ENCODE measurements at regions not wholly inside any gene's neighbourhood (a gene's known extent, or its start where the extent isn't known, plus 50 kb on each side); places are given as distances from the start of the nearest gene placed in this dataset.
"Not testable (repeated sequence)": the region's sequence is repeated elsewhere in the genome, so short reads cannot be mapped to it uniquely, and the experiment has no call there.

- DNase-seq = no peak
These were observed 53.1 kb upstream of the STK39 start for GRCh38 chr2:168300460-168300859.

- no peak for DNase-seq
These were observed 56.8 kb upstream of the STK39 start for GRCh38 chr2:168304024-168304681.

- DNase-seq = no peak
These were observed 60.0 kb upstream of the STK39 start for GRCh38 chr2:168307379-168307778.

- DNase-seq = no peak
These were observed 63.2 kb upstream of the STK39 start for GRCh38 chr2:168310580-168310979.

- peak; percentile 42 for DNase-seq
These were observed 64.0 kb upstream of the STK39 start for GRCh38 chr2:168311261-168311910.

- DNase-seq = no peak
These were observed 64.8 kb upstream of the STK39 start for GRCh38 chr2:168312036-168312822.

- no peak for DNase-seq
These were observed 66.8 kb upstream of the STK39 start for GRCh38 chr2:168314236-168314635.

GRCh38 chr2:168315331-168316072, 68.1 kb upstream of the STK39 start:
- DNase-seq = no peak

GRCh38 chr2:168316073-168316440, 68.7 kb upstream of the STK39 start:
- no peak for DNase-seq

- no peak for DNase-seq
These were observed 69.9 kb upstream of the STK39 start for GRCh38 chr2:168317282-168317681.

- no peak for DNase-seq
These were observed 72.9 kb upstream of the STK39 start for GRCh38 chr2:168320267-168320666.

- no peak for DNase-seq
These were observed 75.1 kb upstream of the STK39 start for GRCh38 chr2:168322325-168323007.

- DNase-seq = no peak
These were observed 76.2 kb upstream of the STK39 start for GRCh38 chr2:168323529-168324021.

GRCh38 chr2:168326572-168326971, 79.2 kb upstream of the STK39 start:
- DNase-seq = no peak

GRCh38 chr2:168327328-168327727, 79.9 kb upstream of the STK39 start:
- DNase-seq = no peak

- DNase-seq = no peak
These were observed 81.0 kb upstream of the STK39 start for GRCh38 chr2:168328421-168328820.

GRCh38 chr2:168330624-168331423, 83.4 kb upstream of the STK39 start:
- DNase-seq = no peak

- not testable (repeated sequence) for DNase-seq
These were observed 87.9 kb upstream of the STK39 start for GRCh38 chr2:168335254-168335653.

GRCh38 chr2:168336786-168337388, 89.5 kb upstream of the STK39 start:
- peak; percentile 41 for DNase-seq

GRCh38 chr2:168338292-168338691, 90.9 kb upstream of the STK39 start:
- no peak for DNase-seq

- DNase-seq = no peak
These were observed 91.5 kb upstream of the STK39 start for GRCh38 chr2:168338803-168339437.
